NT2/D1 (cell line): ENCODE measurements at regions not wholly inside any gene's neighbourhood (a gene's known extent, or its start where the extent isn't known, plus 50 kb on each side); places are given as distances from the start of the nearest gene placed in this dataset.

Source experiments
- YY1 ChIP-seq: IDR thresholded peaks from 2 replicates; pipeline ENCODE4 v1.6.1; 2011; ENCODE audit not compliant: insufficient read length, insufficient read depth
- ZNF274 ChIP-seq: IDR thresholded peaks from 2 replicates; pipeline ENCODE4 v1.6.1; 2011; ENCODE audit warnings: mild to moderate bottlenecking, low read depth, low read length

- TF ChIP-seq YY1 (no peak), ZNF274 (no peak)
Observed at GRCh38 chr1:101088431-101088830, 62.8 kb upstream of the DPH5 start.
